ENCODE measurements at regions not wholly inside any gene's neighbourhood (a gene's known extent, or its start where the extent isn't known, plus 50 kb on each side); places are given as distances from the start of the nearest gene placed in this dataset.
"Not testable (repeated sequence)": the region's sequence is repeated elsewhere in the genome, so short reads cannot be mapped to it uniquely, and the experiment has no call there.

DNA sequence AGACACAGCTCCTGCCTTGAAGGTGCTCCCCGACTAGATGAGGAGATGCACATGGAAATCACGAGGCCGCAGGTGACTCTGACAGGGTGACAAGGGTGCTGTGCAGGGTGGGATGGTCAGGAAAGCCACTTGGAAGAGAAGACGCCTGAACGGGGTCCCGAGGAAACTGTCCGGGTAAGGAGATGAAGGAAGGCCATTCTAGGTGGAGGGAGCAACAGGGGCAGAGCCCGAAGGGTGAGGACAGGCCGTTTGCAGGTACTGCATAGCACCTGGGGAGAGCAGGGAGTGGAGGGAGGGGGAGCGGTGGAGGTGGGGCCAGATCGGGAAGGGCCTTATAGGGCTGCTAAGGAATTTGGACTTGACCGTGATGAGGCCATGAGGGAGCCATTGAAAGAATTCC is 105.6 kb upstream of the DLG1 start:
- no peak for DNase-seq (ENCODE audit: low read depth)
- TF ChIP-seq CTCF (conservative IDR thresholded peaks at IDR 0.05; ENCODE audit: low read length) = no peak
- H3K4me3 ChIP-seq (ENCODE audit: low read length) = no peak overlapping the region

DNA sequence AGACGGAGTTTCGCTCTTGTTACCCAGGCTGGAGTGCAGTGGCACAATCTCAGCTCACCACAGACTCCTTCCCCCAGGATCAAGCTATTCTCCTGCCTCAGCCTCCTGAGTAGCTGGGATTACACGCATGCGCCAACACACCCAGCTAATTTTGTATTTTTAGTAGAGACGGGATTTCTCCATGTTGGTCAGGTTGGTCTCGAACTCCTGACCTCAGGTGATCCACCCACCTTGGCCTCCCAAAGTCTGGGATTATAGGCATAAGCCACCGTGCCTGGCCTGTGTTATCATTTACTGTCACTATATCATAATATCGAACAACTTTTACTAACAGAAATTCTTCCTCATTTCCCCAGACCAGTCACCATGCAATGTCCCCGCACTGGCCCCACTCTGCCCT is 104.0 kb upstream of the DLG1 start:
- H3K4me3 ChIP-seq (ENCODE audit: low read length); DNase-seq (ENCODE audit: low read depth): not testable (repeated sequence)

GRCh38 chr3:197399486-197399885 is 101.1 kb upstream of the DLG1 start:
- no peak for TF ChIP-seq CTCF (conservative IDR thresholded peaks at IDR 0.05; ENCODE audit: low read length)
- DNase-seq (ENCODE audit: low read depth) = no peak
- H3K4me3 ChIP-seq (ENCODE audit: low read length) = no peak overlapping the region

GRCh38 chr3:197398286-197398878 is 100.0 kb upstream of the DLG1 start:
- no peak overlapping the region for H3K4me3 ChIP-seq (ENCODE audit: low read length)
- no peak for DNase-seq (ENCODE audit: low read depth)
- no peak for TF ChIP-seq CTCF (conservative IDR thresholded peaks at IDR 0.05; ENCODE audit: low read length)

- no peak overlapping the region for H3K4me3 ChIP-seq (ENCODE audit: low read length)
- TF ChIP-seq CTCF (conservative IDR thresholded peaks at IDR 0.05; ENCODE audit: low read length) = no peak
- no peak for DNase-seq (ENCODE audit: low read depth)
These were observed 99.4 kb upstream of the DLG1 start for GRCh38 chr3:197397838-197398237.

DNA sequence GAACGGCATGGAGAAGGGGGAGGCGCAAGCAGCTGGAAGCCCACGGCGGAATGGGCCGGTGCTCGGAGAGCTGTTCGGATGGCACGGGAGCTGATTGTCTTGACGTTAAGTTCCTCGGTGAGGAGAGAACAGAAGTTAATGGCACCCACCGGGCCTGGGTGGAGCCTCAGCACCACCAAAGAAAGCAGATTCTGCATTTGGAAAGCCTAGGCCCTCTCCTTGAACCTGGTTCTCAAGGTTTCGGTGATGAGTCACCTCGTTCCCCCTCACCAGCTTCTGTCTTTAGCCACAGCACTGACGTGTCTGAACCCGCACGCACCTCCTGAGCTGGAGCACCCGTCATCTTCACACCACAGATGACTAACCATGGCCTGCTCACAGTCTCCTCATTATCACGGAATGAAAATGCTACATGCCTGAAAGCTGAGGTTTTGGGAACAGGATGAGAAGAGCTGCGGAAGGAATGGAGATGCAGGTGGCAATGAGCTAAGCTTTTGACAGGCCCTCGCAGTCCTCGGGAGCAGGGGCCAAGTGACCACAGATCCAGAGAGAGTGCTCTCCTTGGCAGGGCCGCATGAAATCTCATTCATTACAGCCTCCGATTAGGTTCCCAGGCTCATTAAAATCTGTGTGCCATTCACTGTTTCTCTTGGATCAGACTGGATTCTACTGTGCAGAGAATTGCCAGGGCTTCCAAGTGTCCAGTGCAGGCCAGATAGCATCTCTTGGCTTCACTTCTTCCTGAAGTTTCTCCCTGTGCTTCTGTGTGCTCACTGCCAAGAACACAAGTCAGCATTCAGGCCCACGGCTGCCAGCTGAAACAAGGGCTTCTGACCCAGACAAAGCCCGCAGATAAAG is 96.3 kb upstream of the DLG1 start:
- peak; percentile 100 for DNase-seq (ENCODE audit: low read depth)
- H3K4me3 ChIP-seq (ENCODE audit: low read length) = no peak overlapping the region
- no peak for TF ChIP-seq CTCF (conservative IDR thresholded peaks at IDR 0.05; ENCODE audit: low read length)

- H3K4me3 ChIP-seq (ENCODE audit: low read length); DNase-seq (ENCODE audit: low read depth): not testable (repeated sequence)
These were observed 95.7 kb upstream of the DLG1 start for GRCh38 chr3:197394126-197394463.

GRCh38 chr3:197393711-197394110 is 95.3 kb upstream of the DLG1 start:
- no peak for TF ChIP-seq CTCF (conservative IDR thresholded peaks at IDR 0.05; ENCODE audit: low read length)

More at GRCh38 chr3:197393711-197394110, 95.3 kb upstream of the DLG1 start:
- H3K4me3 ChIP-seq (ENCODE audit: low read length) = no peak overlapping the region
- no peak for DNase-seq (ENCODE audit: low read depth)
